Upper lobe of left lung (tissue), 4 donors: ENCODE measurements at regions not wholly inside any gene's neighbourhood (a gene's known extent, or its start where the extent isn't known, plus 50 kb on each side); places are given as distances from the start of the nearest gene placed in this dataset.

Experiments used
- EP300 ChIP-seq, 4 donors: sonication (generic); formaldehyde crosslinking; IDR thresholded peaks; one replicate each; pipeline ENCODE4 v1.5.1; 2017; ENCODE audit warnings: antibody characterized with exemption in 4 of 4, control low read depth in 2 of 4
- TF ChIP-seq, protein P1 (sequence below), 6 experiments: fragments of 450-650 bp in 4 of 6; fragments of 200-600 bp in 2 of 6; sonication (generic) in 2 of 6; IDR thresholded peaks; one replicate each; pipeline ENCODE4 v1.5.1; 2016 to 2019; ENCODE audit warnings: antibody characterized with exemption in 6 of 6

DNA sequence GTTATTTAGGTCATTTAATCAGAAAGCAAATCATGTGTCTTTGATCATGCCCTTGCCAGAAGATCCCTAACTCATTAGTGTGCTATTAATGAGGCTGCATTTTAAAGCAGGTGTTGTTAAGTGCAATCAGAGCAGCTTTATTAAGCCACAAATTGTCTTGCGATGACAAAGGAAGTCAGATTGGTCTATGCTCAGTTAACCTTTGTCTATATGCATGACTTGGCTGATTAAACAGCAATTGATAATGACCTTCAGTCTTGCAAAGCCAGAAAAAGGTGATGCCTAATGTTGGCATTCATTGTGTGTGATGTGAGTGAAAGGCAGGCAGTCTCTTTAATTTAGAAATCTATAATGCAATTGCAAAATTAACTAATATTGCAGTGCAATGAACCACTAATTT is 166.9 kb downstream of the RND3 start:
- TF ChIP-seq EP300 (IDR thresholded peaks at IDR 0.05): no peak
- TF ChIP-seq, protein P1, sequence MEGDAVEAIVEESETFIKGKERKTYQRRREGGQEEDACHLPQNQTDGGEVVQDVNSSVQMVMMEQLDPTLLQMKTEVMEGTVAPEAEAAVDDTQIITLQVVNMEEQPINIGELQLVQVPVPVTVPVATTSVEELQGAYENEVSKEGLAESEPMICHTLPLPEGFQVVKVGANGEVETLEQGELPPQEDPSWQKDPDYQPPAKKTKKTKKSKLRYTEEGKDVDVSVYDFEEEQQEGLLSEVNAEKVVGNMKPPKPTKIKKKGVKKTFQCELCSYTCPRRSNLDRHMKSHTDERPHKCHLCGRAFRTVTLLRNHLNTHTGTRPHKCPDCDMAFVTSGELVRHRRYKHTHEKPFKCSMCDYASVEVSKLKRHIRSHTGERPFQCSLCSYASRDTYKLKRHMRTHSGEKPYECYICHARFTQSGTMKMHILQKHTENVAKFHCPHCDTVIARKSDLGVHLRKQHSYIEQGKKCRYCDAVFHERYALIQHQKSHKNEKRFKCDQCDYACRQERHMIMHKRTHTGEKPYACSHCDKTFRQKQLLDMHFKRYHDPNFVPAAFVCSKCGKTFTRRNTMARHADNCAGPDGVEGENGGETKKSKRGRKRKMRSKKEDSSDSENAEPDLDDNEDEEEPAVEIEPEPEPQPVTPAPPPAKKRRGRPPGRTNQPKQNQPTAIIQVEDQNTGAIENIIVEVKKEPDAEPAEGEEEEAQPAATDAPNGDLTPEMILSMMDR (IDR thresholded peaks at IDR 0.05): no peak
